HUES6 (cell line): ENCODE measurements at regions not wholly inside any gene's neighbourhood (a gene's known extent, or its start where the extent isn't known, plus 50 kb on each side); places are given as distances from the start of the nearest gene placed in this dataset.

Experiments used
- H3K27ac ChIP-seq: 2 replicates; pipeline ENCODE4 v1.7.0; 2013; ENCODE audit warnings: low read depth, mild to moderate bottlenecking, low read length, inconsistent platforms
- H3K27me3 ChIP-seq: 2 replicates; pipeline ENCODE4 v1.6.1; 2013; ENCODE audit warnings: low read length; ENCODE audit not compliant: control insufficient read depth, insufficient read depth
- H3K36me3 ChIP-seq: 2 replicates; pipeline ENCODE4 v1.6.1; 2013; ENCODE audit warnings: low read length; ENCODE audit not compliant: control insufficient read depth, insufficient read depth
- H3K4me1 ChIP-seq: 2 replicates; pipeline ENCODE4 v1.6.1; 2013; ENCODE audit warnings: low read length; ENCODE audit not compliant: control insufficient read depth, insufficient read depth
- H3K4me3 ChIP-seq: 2 replicates; pipeline ENCODE4 v1.5.1; 2013; ENCODE audit warnings: low read depth, low read length
- H3K9ac ChIP-seq: one replicate; pipeline ENCODE4 v1.6.1; 2013; ENCODE audit warnings: mild to moderate bottlenecking, low read length
- H3K9me3 ChIP-seq: 2 replicates; pipeline ENCODE4 v1.6.1; 2013; ENCODE audit warnings: low read depth, low read length; ENCODE audit not compliant: control insufficient read depth, insufficient read depth

- Histone ChIP-seq H3K27me3 (no peaks in the 10 kb centered on the region; the same call in 1 of the 2 replicates), H3K27ac (no peak overlapping the region), H3K36me3 (no peaks in the 10 kb centered on the region), H3K4me3 (no peak overlapping the region), H3K9ac (no peak overlapping the region), H3K9me3 (no peaks in the 10 kb centered on the region), H3K4me1 (no peaks in the 10 kb centered on the region)
These were observed 132.4 kb upstream of the GPC1 start for GRCh38 chr2:240302933-240303595.

- no peaks in the 10 kb centered on the region for H3K9me3 ChIP-seq
- H3K9ac ChIP-seq: no peak overlapping the region
- H3K27ac ChIP-seq: no peak overlapping the region
- no peaks in the 10 kb centered on the region; the same call in 1 of the 2 replicates for H3K27me3 ChIP-seq
- H3K36me3 ChIP-seq: no peaks in the 10 kb centered on the region
- H3K4me3 ChIP-seq: no peak overlapping the region
- H3K4me1 ChIP-seq: no peaks in the 10 kb centered on the region
These were observed 131.3 kb upstream of the GPC1 start for GRCh38 chr2:240303896-240304745.

GRCh38 chr2:240304746-240305161 lies 130.7 kb upstream of the GPC1 start:
- Histone ChIP-seq H3K4me3 (no peak overlapping the region), H3K36me3 (no peaks in the 10 kb centered on the region), H3K27ac (no peak overlapping the region), H3K27me3 (no peaks in the 10 kb centered on the region; the same call in 1 of the 2 replicates), H3K9ac (no peak overlapping the region), H3K9me3 (no peaks in the 10 kb centered on the region), H3K4me1 (no peaks in the 10 kb centered on the region)

GRCh38 chr2:240305369-240305962 lies 130.0 kb upstream of the GPC1 start:
- no peaks in the 10 kb centered on the region for H3K9me3 ChIP-seq
- H3K27ac ChIP-seq: no peak overlapping the region
- no peaks in the 10 kb centered on the region; the same call in 1 of the 2 replicates for H3K27me3 ChIP-seq
- H3K36me3 ChIP-seq: no peaks in the 10 kb centered on the region
- H3K4me1 ChIP-seq: no peaks in the 10 kb centered on the region
- H3K4me3 ChIP-seq: no peak overlapping the region
- H3K9ac ChIP-seq: no peak overlapping the region

DNA sequence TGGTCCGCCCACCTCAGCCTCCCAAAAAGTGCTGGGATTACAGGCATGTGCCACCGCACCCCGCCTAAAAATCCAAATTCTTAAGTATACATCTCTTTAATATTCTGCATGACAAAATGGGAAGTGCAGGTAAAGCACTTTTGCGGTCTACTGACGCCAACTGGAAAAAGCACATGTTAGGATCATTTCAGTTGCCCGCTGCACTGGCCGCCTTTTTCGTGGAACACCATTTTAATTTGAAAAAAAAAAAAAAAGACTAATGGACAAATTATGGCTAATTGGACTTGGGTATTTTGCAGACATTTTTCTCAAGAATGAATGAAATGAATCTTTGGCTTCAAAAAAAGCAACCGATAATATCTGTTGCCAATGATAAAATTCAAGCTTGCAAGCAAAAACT lies 129.3 kb upstream of the GPC1 start:
- no peaks in the 10 kb centered on the region; the same call in 1 of the 2 replicates for H3K27me3 ChIP-seq
- H3K4me3 ChIP-seq: no peak overlapping the region
- H3K36me3 ChIP-seq: no peaks in the 10 kb centered on the region
- no peak overlapping the region for H3K9ac ChIP-seq
- H3K27ac ChIP-seq: no peak overlapping the region
- H3K4me1 ChIP-seq: no peaks in the 10 kb centered on the region
- no peaks in the 10 kb centered on the region for H3K9me3 ChIP-seq

GRCh38 chr2:240308111-240308651 lies 127.3 kb upstream of the GPC1 start:
- H3K4me3 ChIP-seq: no peak overlapping the region
- no peaks in the 10 kb centered on the region for H3K4me1 ChIP-seq
- H3K9me3 ChIP-seq: no peaks in the 10 kb centered on the region
- H3K27me3 ChIP-seq: no peaks in the 10 kb centered on the region; the same call in 1 of the 2 replicates
- H3K9ac ChIP-seq: no peak overlapping the region
- H3K27ac ChIP-seq: no peak overlapping the region
- H3K36me3 ChIP-seq: no peaks in the 10 kb centered on the region

GRCh38 chr2:240309214-240309613 lies 126.2 kb upstream of the GPC1 start:
- Histone ChIP-seq H3K27me3 (no peaks in the 10 kb centered on the region), H3K4me3 (no peak overlapping the region), H3K9me3 (no peaks in the 10 kb centered on the region), H3K27ac (no peak overlapping the region), H3K4me1 (no peaks in the 10 kb centered on the region), H3K9ac (no peak overlapping the region), H3K36me3 (no peaks in the 10 kb centered on the region)

GRCh38 chr2:240310201-240310600 lies 125.3 kb upstream of the GPC1 start:
- Histone ChIP-seq H3K27ac (no peak overlapping the region), H3K9me3 (no peaks in the 10 kb centered on the region), H3K4me1 (no peaks in the 10 kb centered on the region), H3K27me3 (no peaks in the 10 kb centered on the region), H3K4me3 (no peak overlapping the region), H3K36me3 (no peaks in the 10 kb centered on the region), H3K9ac (no peak overlapping the region)

GRCh38 chr2:240310645-240311044 lies 124.8 kb upstream of the GPC1 start:
- H3K9me3 ChIP-seq: no peaks in the 10 kb centered on the region
- H3K9ac ChIP-seq: no peak overlapping the region
- no peak overlapping the region for H3K27ac ChIP-seq
- H3K27me3 ChIP-seq: no peaks in the 10 kb centered on the region
- no peak overlapping the region for H3K4me3 ChIP-seq
- no peaks in the 10 kb centered on the region for H3K36me3 ChIP-seq
- H3K4me1 ChIP-seq: no peaks in the 10 kb centered on the region

- Histone ChIP-seq H3K9me3 (no peaks in the 10 kb centered on the region), H3K4me1 (no peaks in the 10 kb centered on the region), H3K27ac (no peak overlapping the region), H3K36me3 (no peaks in the 10 kb centered on the region), H3K4me3 (no peak overlapping the region), H3K9ac (no peak overlapping the region), H3K27me3 (no peaks in the 10 kb centered on the region)
These were observed 123.6 kb upstream of the GPC1 start for GRCh38 chr2:240311821-240312220.
